Limb (tissue), 2 donors: ENCODE measurements at regions not wholly inside any gene's neighbourhood (a gene's known extent, or its start where the extent isn't known, plus 50 kb on each side); places are given as distances from the start of the nearest gene placed in this dataset.

Source experiments
- DNase-seq, 2 donors: peaks; one replicate each; pipeline ENCODE4 v3.0.0-alpha.2; 2016; ENCODE audit errors: extremely low spot score in 2 of 2

DNA sequence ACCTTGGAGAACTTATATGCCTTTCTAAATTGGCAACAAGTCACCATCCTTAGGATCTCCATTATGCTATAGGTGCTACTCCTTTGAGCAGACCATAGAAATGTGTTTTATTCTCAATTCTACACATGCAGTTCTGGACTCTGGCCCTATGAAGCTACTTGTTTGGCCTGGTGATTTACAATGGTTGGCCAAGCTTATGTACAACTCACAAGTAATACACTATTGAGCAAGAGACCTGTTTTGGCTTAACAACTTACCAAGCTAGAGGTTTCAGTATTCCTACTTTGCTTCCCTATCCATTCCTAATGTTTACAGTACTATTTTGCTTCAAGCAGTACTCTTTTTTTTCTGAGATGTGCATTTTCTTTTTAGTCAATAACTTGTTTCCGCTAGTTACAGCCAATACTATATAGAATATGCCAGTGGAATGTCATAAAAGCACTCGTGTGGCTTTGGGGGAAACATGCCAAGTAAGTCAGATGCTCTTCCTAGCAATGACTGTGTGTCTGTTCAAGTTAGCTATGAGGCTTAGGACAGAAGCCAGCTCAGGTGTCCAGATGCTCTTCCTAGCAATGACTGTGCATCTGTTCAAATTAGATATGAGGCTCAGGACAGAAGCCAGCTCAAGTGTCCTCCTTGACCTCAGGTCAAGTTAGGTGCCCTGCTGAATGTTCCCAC lies 174.9 kb upstream of the SEMA6D start:
- DNase-seq, result peak in 1 of 2 donors; percentile 63

DNA sequence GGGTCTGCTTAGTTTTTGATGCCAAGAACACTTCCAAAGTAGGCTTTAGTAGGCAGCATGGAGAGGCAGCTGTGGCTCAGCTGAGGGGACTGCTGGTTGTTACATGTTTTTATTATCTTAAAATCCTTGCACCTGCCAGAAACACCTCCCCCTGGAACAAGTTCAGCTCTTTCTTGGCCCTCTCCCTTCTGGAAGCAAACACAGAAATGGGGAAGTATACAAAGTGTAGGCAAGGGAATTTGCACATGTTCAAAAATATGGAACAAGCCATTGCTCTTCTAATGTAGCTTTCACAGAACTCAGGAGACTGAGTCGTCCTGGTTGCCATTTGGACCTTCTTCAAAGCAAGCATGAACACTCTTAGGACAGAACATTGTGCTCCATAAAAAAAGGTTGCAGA lies 169.1 kb upstream of the SEMA6D start:
- peak; percentile 36 to 51 for DNase-seq

DNA sequence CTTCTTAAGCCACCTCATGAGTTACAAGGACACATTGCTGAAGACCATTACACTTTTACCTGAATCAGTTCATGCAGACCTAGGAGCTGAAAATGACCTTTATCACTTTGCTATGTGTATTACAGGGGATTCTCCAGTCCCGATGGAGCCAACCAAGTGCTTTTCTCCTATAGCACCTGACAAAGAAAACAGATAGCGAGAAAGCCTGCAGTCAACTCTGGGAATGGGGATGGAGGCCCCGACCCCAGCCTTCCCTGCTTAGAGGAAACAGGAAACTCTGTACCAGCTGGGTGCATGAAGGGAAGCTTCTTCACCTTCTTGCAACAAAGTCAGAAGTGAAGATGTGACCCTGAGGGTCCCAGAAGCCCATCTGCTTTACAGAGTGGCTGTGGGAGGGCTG lies 168.3 kb upstream of the SEMA6D start:
- DNase-seq, result no peak

DNA sequence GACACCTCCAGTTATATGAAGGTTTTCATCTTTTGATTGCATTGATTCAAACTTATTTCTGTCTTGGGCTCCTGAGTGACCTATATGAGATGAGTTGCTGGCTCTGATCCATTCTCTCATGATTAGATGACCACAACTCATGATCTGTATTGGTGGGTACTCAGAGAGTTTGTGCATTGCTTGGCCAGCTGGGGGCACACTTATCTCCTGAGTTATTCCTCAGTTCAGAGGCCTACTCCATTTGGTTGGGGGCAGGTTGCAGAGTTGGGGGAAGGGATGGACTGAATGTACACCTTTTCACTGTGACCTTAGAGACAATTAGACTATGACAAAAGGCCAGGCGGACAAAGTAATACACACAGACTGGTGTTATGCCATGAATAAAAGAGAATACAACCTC lies 166.2 kb upstream of the SEMA6D start:
- no peak for DNase-seq

- no peak for DNase-seq
Observed at GRCh38 chr15:47551546-47551945, 165.8 kb upstream of the SEMA6D start.

DNA sequence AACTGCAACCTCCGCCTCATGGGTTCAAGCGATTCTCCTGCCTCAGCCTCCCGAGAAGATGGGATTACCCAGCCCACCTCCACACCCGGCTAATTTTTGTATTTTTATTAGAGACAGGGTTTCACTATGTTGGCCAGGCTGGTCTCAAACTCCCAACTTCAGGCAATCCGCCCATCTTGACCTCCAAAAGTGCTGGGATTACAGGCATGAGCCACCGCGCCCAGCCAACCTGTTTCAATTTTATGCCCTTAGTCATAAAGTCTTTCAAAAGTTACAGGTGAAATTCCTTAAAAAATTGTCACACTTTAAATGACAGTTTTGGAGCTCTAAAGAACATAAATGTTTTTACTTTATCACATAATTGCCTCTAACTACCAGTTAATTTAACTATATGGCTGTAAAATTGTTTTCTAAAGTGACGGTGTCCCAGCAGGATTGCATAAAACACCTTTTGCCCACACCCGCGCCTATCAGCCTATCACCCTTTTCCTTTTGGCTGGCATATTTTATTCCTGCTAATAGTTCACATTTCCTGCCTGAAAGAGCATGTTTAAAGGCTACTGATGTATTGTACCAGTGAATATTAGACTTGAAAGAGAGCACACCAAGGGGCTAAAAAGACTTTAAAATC lies 164.2 kb upstream of the SEMA6D start:
- no peak for DNase-seq

DNA sequence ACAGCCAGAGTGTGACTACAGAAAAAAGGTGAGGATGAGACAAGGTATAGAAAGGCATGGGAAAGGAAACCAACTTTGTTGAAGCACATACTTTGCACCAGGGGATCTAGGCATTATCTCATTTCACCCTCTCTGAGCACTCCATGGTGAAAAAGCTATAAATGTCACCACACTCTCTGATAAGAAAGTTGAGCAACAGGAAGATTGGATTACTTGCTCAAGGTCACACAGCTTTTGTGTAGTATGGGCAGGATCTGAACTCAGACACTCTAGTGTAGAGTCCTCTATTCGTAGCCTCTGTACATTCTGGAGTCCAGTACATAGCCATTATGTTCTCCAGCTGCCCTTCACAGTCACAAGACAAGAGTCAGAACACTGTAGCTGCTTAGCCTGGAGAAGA lies 163.4 kb upstream of the SEMA6D start:
- DNase-seq, result no peak

DNA sequence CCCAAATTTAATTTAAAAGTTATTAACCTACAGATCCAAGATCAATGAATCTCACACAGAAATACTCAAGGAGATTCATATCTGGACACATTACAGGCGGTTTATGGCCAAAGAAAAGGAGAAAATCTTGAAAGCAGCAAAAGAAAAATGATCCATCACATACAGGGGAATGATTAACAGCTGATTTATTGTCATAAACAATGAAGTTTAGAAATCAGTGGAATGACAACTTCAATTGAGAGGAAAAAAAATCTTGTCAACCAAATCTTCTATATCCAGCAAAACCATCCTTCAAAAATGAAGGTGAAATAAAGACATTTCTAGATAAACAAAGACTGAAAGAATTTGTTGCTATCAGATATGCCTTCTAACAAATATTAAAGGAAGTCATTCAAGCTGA lies 156.2 kb upstream of the SEMA6D start:
- no peak for DNase-seq

DNA sequence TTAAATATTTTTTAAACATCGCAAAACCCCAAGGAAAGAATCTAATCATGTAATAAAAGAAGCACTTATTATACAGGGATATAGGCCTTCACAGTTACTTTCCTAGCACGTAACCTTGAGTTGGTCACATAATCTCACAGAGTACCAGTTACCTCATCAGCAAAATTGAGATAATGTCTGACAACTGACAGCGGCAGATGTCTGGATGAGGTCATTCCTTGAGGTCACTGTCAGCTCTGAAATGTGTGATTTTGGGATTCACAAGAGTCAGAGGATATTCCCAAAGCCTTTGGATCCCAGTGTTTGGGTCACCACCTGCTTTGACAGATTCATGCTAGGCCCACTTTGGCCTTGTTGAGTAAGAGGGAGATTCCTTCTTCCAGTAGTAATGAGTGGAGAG lies 151.4 kb upstream of the SEMA6D start:
- DNase-seq, result no peak

DNA sequence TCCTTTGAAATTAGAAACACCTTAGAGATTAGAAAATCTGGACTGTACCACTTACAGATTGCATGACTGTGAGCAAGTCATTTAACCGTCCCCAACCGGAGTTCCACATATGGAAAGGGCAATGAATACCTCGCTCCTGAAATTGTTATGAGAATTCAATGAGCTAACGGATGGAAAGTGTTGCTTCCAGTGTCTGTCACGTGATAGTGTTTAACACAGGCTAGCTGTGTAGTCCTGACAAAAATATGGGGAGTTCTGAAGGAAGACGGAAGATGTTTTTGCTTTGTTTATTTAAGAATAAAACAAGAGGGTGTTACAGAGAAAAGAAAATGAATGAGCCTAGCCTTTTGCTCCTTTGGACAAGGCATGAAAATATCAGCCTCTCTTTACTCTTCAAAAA lies 150.7 kb upstream of the SEMA6D start:
- no peak for DNase-seq

GRCh38 chr15:47568030-47568429 lies 149.3 kb upstream of the SEMA6D start:
- no peak for DNase-seq

- no peak for DNase-seq
Observed at GRCh38 chr15:47570044-47570443, 147.3 kb upstream of the SEMA6D start.

- no peak for DNase-seq
Observed at GRCh38 chr15:47570451-47570850, 146.9 kb upstream of the SEMA6D start.

DNA sequence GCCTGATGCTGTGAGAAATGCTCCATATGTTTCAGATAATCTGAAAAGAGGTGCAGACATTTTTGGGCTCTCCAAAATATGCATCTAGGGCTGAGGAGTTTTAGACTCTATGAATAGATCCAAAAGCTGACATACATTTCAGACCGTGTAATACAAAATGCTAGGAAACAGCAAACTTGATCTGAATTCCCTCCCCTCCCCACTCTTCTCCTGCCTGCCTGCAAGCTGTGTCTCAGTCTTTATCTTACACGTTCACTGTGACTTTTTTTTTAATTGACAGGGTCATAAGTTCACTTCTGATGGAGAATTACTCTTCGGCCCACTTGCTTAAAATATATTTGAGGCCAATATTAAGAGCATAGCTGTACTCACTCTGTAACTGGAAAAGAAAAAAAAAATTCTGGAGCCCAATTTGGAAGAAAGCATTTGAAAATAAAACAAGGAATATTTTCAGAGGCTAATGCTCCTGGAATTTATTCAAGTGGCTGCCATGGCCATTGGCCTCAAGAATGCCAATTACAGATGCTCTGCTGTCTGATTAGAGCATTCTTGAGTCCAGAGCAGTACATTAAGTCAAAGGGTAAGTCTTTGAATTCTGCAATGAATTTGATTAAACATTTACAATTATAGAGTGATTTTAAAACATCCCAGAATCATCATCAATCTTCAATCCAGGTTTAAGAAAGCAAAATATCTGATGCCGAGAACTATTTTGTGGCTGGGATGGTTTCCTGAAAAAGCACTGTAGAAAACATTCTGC lies 146.2 kb upstream of the SEMA6D start:
- no peak for DNase-seq

GRCh38 chr15:47573673-47574072 lies 143.6 kb upstream of the SEMA6D start:
- no peak for DNase-seq

DNA sequence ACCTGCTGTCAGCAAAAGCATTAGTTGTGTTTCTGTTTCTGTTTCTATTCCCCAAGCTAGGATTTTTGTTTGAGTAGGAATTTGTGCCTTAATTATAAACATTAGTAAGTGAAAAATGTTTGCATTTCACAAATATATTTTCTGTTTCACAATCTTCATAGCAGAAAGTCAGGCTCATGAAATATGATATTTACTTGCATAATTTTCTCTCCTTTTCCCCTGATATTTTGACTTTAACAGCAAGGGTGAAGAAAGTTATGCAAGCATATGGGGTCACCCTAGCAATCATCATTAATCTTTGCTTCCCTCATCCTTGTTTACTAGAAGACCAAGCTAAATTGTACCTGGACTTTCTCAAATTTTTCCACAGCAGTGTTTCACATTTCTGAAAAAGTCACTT lies 140.3 kb upstream of the SEMA6D start:
- DNase-seq, result no peak

- DNase-seq, result no peak
Observed at GRCh38 chr15:47577461-47577860, 139.8 kb upstream of the SEMA6D start.

DNA sequence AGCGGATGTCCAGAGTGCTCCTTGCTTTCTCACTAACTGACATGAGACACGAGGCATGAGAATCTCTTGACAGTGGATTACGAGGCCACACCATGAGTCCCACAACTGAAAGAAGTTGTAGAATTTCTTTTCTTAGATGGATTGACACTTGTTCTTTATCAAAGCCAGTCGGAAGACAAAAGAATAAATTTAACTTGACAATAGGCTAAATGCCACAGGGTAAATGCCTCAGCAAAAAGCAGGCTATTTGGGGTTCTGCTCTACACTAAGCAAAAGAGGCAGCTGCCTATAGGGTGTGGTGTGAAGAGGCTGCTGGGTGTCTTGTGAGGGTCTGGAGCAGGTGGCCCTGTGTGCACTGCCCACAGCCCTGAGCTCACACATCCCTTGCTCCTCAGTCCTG lies 135.1 kb upstream of the SEMA6D start:
- DNase-seq, result no peak

DNA sequence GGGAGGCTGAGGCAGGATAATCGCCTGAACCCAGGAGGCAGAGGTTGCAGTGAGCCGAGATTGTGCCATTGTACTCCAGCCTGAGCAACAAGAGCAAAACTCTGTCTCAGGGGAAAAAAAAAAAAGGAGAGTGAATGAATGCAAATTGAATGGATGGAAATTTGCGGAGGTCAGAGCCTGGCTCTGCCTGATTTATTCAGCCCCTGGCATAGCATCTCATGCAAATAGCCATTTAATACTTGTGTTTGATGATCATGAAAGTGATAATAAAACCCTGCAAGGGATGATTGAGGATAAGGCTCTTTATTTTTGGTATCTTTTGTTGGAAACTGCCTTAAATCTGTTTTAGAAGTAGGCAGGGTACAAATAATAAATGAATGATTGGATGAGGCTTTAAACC lies 133.0 kb upstream of the SEMA6D start:
- DNase-seq, result no peak

DNA sequence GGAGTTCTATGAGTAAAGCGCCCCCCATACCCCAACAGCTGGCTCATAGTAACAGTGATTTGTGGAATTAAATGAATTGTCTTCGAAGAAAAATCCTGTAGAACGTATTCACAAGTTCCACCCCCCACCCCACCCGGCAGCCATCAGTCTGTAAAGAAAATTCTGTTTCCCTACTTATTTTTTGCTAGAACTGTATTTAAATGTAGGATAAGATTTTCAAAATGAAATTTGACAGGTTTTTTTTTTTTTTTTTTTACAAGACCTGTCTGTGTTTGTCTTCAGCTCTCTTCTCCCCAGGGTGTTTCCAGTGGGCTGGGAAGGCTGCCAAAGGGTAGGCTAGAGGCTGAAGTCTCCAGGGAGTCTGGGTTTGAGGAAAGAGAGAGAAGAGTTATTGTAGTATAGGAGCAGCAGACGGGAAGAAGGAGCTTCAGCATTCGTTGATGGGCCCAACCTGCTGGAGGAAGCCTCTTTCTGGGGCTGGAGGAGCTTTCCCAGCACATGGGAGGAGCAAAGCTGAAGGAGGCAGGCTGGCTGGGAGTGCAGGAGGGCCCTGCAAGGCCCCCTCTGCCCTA lies 130.6 kb upstream of the SEMA6D start:
- DNase-seq, result no peak

DNA sequence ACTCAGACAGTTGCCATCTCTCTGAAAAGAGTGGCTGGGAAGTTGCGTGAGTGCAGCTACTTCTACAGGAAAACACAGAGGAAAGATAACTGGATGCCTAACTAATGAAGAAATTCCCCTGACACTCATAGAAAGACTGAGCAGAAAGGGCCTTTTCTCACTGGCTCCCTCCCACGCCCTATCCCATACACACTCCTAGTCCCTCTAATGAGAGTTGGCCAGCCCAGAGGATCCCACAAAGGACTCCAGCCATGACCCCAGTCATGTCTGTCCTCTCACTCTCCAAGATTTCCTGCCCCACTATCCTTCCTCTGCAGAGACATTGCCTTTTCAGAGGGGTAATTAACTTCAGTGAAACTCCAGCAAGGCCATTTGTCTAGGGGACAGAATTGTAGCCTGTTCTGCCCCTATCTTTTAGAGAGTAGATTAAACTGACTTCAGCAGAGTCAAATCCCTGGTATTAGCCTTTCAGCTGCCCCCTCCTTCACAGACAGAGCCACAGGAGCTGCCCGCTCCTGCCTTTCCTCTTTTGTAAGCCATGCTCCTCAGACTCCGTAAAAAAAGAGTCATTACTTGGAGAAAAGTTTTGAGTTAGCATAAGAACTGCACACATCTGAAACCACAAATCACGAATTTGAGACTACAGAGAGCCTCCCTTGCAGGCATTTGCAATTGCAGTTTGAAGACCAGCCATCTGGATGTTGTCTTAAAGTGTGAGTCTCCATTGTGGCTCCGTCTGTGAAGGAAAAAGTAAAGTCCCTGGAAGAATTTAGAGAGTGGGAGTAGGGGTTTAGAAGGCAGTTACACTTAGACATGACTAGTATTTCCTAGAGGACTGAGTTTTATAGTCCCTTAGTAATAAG lies 129.1 kb upstream of the SEMA6D start:
- DNase-seq, result no peak

DNA sequence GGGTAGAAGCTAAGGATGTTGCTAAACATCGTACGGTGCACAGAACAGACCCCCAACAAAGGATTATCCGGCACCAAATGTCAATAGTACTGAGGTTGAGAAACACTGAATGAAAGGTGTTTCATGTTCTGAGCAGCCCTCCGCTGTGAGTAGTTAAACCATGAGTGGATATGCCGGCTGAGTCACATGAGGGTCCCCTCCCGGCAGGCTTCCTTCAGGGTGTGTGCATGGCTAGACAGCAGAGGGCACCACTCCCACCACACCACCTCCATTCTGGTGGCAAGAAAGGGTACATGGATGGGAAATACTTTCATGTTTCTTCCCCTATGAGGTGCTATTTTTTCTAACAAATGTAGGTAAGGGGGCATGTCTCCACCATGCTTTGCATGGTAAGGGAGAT lies 128.3 kb upstream of the SEMA6D start:
- no peak for DNase-seq
